SU-DHL-6 (cell line): ENCODE measurements at regions not wholly inside any gene's neighbourhood (a gene's known extent, or its start where the extent isn't known, plus 50 kb on each side); places are given as distances from the start of the nearest gene placed in this dataset.

Source experiments
- H2AFZ ChIP-seq: fragments of 200-600 bp; sonication (generic); 2 replicates; pipeline ENCODE4 v1.6.1; 2014; ENCODE audit warnings: low read depth, mild to moderate bottlenecking, moderate library complexity, mixed read lengths, antibody characterized with exemption, low read length; ENCODE audit not compliant: severe bottlenecking
- H3F3A ChIP-seq: fragments of 200-600 bp; shearing (Covaris generic); 2 replicates; pipeline ENCODE4 v1.6.0; 2016; ENCODE audit warnings: antibody characterized with exemption, mild to moderate bottlenecking; ENCODE audit not compliant: insufficient read depth
- H3K27ac ChIP-seq: fragments of 200-600 bp; sonication (generic); 2 replicates; pipeline ENCODE4 v1.5.1; 2016; ENCODE audit warnings: low read depth, mild to moderate bottlenecking, low read length, moderate library complexity, mixed read lengths
- H3K27me3 ChIP-seq: fragments of 200-600 bp; sonication (generic), shearing (Covaris generic); 2 replicates; pipeline ENCODE4 v1.6.0; 2014; ENCODE audit warnings: mild to moderate bottlenecking, low read length
- H3K36me3 ChIP-seq: fragments of 200-600 bp; sonication (generic); 2 replicates; pipeline ENCODE4 v1.6.1; 2014; ENCODE audit warnings: mild to moderate bottlenecking, low read length, mixed read lengths
- H3K4me2 ChIP-seq: fragments of 300-600, 200-600 bp; shearing (Covaris generic), sonication (generic); 2 replicates; pipeline ENCODE4 v1.6.0; 2014; ENCODE audit warnings: low read length, low read depth, mild to moderate bottlenecking; ENCODE audit not compliant: poor library complexity, severe bottlenecking
- H3K4me3 ChIP-seq: fragments of 200-600 bp; sonication (generic); 2 replicates; pipeline ENCODE4 v1.5.1; 2014; ENCODE audit warnings: antibody characterized with exemption, low read length, mild to moderate bottlenecking, mixed read lengths; ENCODE audit not compliant: insufficient read depth, poor library complexity, severe bottlenecking
- H3K79me2 ChIP-seq: fragments of 200-600 bp; sonication (generic); 2 replicates; pipeline ENCODE4 v1.6.1; 2014; ENCODE audit warnings: mild to moderate bottlenecking, low read length, moderate library complexity; ENCODE audit not compliant: insufficient read depth
- H3K9ac ChIP-seq: fragments of 200-600 bp; sonication (generic); 2 replicates; pipeline ENCODE4 v1.7.0; 2014; ENCODE audit warnings: mild to moderate bottlenecking, low read length
- H3K9me2 ChIP-seq: fragments of 200-600 bp; sonication (generic); replicated peaks from 2 replicates; pipeline ENCODE4 v1.6.1; 2014; ENCODE audit warnings: low read length; ENCODE audit not compliant: insufficient read depth
- H3K9me3 ChIP-seq: fragments of 200-600 bp; sonication (generic); 2 replicates; pipeline ENCODE4 v1.6.1; 2014; ENCODE audit warnings: low read length, mixed read lengths; ENCODE audit not compliant: insufficient read depth
- H4K20me1 ChIP-seq: fragments of 200-600 bp; sonication (generic); 2 replicates; pipeline ENCODE4 v1.6.1; 2014; ENCODE audit warnings: low read depth, mild to moderate bottlenecking, antibody characterized with exemption, low read length, moderate library complexity, mixed read lengths
- CTCF ChIP-seq: fragments of 200-600 bp; sonication (generic); IDR thresholded peaks from one replicate; pipeline ENCODE4 v1.5.1; 2017; ENCODE audit warnings: antibody characterized with exemption, mild to moderate bottlenecking, low read length, moderate library complexity; ENCODE audit not compliant: insufficient read depth, poor library complexity, severe bottlenecking
- EZH2phosphoT487 ChIP-seq: fragments of 200-600 bp; sonication (generic), shearing (Covaris generic); conservative IDR thresholded peaks from 2 replicates; pipeline ENCODE4 v1.6.1; 2018; ENCODE audit warnings: mild to moderate bottlenecking, antibody characterized with exemption, low read length, moderate library complexity, mixed read lengths

- H3K9ac ChIP-seq, result no peak overlapping the region
- H3K4me2 ChIP-seq, result no peak overlapping the region
- no peaks in the 10 kb centered on the region for H3K79me2 ChIP-seq
- H3K4me3 ChIP-seq, result no peak overlapping the region
- H3K9me3 ChIP-seq, result no peaks in the 10 kb centered on the region
- no peaks in the 10 kb centered on the region for H3K9me2 ChIP-seq
- no peaks in the 10 kb centered on the region for H3K36me3 ChIP-seq
- no peaks in the 10 kb centered on the region for H4K20me1 ChIP-seq
- no peak overlapping the region for H3K27ac ChIP-seq
- H3K27me3 ChIP-seq, result no peaks in the 10 kb centered on the region
- no peak overlapping the region for H2AFZ ChIP-seq
- H3F3A ChIP-seq, result no peaks in the 10 kb centered on the region
- TF ChIP-seq EZH2phosphoT487 (no peak), CTCF (no peak)
These were observed 343.8 kb downstream of the EPHA4 start for GRCh38 chr2:221228214-221228769.

GRCh38 chr2:221229099-221229498, 343.0 kb downstream of the EPHA4 start:
- no peaks in the 10 kb centered on the region for H4K20me1 ChIP-seq

GRCh38 chr2:221231511-221231910, 340.6 kb downstream of the EPHA4 start:
- Histone ChIP-seq H3K4me3 (no peak overlapping the region), H3K79me2 (no peaks in the 10 kb centered on the region), H3F3A (no peaks in the 10 kb centered on the region), H3K9me2 (no peaks in the 10 kb centered on the region), H4K20me1 (no peaks in the 10 kb centered on the region), H3K36me3 (no peaks in the 10 kb centered on the region), H3K4me2 (no peak overlapping the region), H3K9ac (no peak overlapping the region), H3K9me3 (no peaks in the 10 kb centered on the region), H2AFZ (no peak overlapping the region), H3K27ac (no peak overlapping the region), H3K27me3 (no peaks in the 10 kb centered on the region)
- TF ChIP-seq EZH2phosphoT487 (no peak), CTCF (no peak)

More at GRCh38 chr2:221229099-221229498, 343.0 kb downstream of the EPHA4 start:
- Histone ChIP-seq H3K79me2 (no peaks in the 10 kb centered on the region), H3K9me2 (no peaks in the 10 kb centered on the region), H3K36me3 (no peaks in the 10 kb centered on the region), H3K27me3 (no peaks in the 10 kb centered on the region), H3K4me3 (no peak overlapping the region), H3F3A (no peaks in the 10 kb centered on the region), H3K4me2 (no peak overlapping the region), H2AFZ (no peak overlapping the region), H3K27ac (no peak overlapping the region), H3K9me3 (no peaks in the 10 kb centered on the region), H3K9ac (no peak overlapping the region)
- TF ChIP-seq EZH2phosphoT487, result no peak
- no peak for TF ChIP-seq CTCF
